SK-N-SH (cell line): ENCODE measurements at regions not wholly inside any gene's neighbourhood (a gene's known extent, or its start where the extent isn't known, plus 50 kb on each side); places are given as distances from the start of the nearest gene placed in this dataset.

Experiments
- ELF1 ChIP-seq: IDR thresholded peaks from 2 replicates; pipeline ENCODE4 v1.4.0; 2012
- EZH2phosphoT487 ChIP-seq: fragments of 200-600 bp; sonication (generic); IDR thresholded peaks from 2 replicates; pipeline ENCODE4 v1.6.1; 2017; ENCODE audit warnings: low read depth, mixed run types, mild to moderate bottlenecking, antibody characterized with exemption, moderate library complexity, borderline replicate concordance
- FOXJ3 ChIP-seq: sonication (generic); formaldehyde crosslinking; IDR thresholded peaks from 2 replicates; pipeline ENCODE4 v1.5.1; 2020; ENCODE audit warnings: mild to moderate bottlenecking, missing genetic modification reagents
- JUND ChIP-seq: IDR thresholded peaks from 2 replicates; pipeline ENCODE4 v1.4.0; 2012
- RXRA ChIP-seq: IDR thresholded peaks from 2 replicates; pipeline ENCODE4 v1.4.0; 2012; ENCODE audit warnings: low read depth, mild to moderate bottlenecking, borderline replicate concordance
- SIN3A ChIP-seq: IDR thresholded peaks from 2 replicates; pipeline ENCODE4 v1.6.1; 2012; ENCODE audit warnings: low read depth, mild to moderate bottlenecking, low read length, moderate library complexity, borderline replicate concordance
- TAF1 ChIP-seq: IDR thresholded peaks from 2 replicates; pipeline ENCODE4 v1.6.1; 2012; ENCODE audit warnings: low read depth, mild to moderate bottlenecking, low read length, moderate library complexity, borderline replicate concordance
- TCF12 ChIP-seq: IDR thresholded peaks from 2 replicates; pipeline ENCODE4 v1.4.0; 2012
- YY1 ChIP-seq: IDR thresholded peaks from 2 replicates; pipeline ENCODE4 v1.4.0; 2012; ENCODE audit warnings: low read depth, mild to moderate bottlenecking
- TF ChIP-seq, protein P1 (sequence below): fragments of 200-600 bp; sonication (generic); IDR thresholded peaks from 2 replicates; pipeline ENCODE4 v1.6.1; 2017; ENCODE audit warnings: antibody characterized with exemption, mild to moderate bottlenecking, moderate library complexity
- TF ChIP-seq, protein P2 (sequence below): fragments of 150-350 bp; IDR thresholded peaks from 2 replicates; pipeline ENCODE4 v1.6.1; 2017; ENCODE audit warnings: antibody characterized with exemption, low read length, low read depth, borderline replicate concordance

DNA sequence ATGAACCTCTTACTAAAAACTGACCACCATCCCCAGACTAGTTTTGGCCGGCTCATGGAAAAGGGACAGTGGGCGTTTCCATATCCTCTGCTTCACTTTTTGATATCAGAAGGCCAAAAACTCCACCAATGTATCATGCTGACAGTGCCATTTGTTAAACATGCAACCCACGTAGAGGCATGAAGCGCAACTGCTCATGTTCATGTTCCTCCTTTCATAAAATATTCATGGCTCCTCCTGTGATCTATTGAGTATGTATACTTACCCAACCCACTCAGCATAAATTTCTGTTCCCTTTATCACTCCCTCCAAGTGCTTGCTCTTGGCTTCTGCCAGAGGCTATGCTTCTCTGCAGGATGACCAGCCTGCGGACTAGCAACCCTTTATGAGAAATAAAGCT is 58.7 kb upstream of the TGFBR2 start:
- TF ChIP-seq SIN3A = no peak
- TF ChIP-seq FOXJ3 (CRISPR knock-in tag) = no peak
- TF ChIP-seq TCF12 = no peak
- no peak for TF ChIP-seq RXRA
- TF ChIP-seq ELF1 = no peak
- TF ChIP-seq YY1 = no peak
- TF ChIP-seq, protein P1, sequence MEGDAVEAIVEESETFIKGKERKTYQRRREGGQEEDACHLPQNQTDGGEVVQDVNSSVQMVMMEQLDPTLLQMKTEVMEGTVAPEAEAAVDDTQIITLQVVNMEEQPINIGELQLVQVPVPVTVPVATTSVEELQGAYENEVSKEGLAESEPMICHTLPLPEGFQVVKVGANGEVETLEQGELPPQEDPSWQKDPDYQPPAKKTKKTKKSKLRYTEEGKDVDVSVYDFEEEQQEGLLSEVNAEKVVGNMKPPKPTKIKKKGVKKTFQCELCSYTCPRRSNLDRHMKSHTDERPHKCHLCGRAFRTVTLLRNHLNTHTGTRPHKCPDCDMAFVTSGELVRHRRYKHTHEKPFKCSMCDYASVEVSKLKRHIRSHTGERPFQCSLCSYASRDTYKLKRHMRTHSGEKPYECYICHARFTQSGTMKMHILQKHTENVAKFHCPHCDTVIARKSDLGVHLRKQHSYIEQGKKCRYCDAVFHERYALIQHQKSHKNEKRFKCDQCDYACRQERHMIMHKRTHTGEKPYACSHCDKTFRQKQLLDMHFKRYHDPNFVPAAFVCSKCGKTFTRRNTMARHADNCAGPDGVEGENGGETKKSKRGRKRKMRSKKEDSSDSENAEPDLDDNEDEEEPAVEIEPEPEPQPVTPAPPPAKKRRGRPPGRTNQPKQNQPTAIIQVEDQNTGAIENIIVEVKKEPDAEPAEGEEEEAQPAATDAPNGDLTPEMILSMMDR = no peak
- TF ChIP-seq, protein P2, sequence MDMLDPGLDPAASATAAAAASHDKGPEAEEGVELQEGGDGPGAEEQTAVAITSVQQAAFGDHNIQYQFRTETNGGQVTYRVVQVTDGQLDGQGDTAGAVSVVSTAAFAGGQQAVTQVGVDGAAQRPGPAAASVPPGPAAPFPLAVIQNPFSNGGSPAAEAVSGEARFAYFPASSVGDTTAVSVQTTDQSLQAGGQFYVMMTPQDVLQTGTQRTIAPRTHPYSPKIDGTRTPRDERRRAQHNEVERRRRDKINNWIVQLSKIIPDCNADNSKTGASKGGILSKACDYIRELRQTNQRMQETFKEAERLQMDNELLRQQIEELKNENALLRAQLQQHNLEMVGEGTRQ = no peak
- no peak for TF ChIP-seq JUND
- no peak for TF ChIP-seq TAF1
- no peak for TF ChIP-seq EZH2phosphoT487
